ENCODE measurements at regions not wholly inside any gene's neighbourhood (a gene's known extent, or its start where the extent isn't known, plus 50 kb on each side); places are given as distances from the start of the nearest gene placed in this dataset.

DNA sequence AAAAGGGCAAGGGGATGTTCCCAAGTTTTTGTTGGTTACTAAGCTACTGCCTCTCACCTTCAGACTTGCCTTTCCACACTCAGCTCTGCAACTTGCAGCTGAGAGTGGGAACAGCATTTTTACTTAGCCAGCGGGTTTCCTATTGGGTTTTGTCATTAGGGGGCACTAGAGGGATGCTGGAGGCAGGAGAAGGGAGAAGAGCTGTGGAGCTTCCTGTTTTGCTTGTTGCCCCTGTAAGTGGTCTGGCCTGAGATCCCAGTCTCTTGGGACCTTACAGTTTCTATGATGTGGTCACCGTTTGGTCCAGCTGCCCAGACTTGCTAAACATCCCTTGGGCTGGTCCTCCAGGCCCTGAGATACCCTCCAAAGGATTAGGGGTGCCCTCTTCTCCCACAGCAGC is 209.6 kb upstream of the NLRP1 start:
- no peak for TF ChIP-seq POLR2AphosphoS5 (IDR thresholded peaks at IDR 0.05)
- TF ChIP-seq, protein P1, sequence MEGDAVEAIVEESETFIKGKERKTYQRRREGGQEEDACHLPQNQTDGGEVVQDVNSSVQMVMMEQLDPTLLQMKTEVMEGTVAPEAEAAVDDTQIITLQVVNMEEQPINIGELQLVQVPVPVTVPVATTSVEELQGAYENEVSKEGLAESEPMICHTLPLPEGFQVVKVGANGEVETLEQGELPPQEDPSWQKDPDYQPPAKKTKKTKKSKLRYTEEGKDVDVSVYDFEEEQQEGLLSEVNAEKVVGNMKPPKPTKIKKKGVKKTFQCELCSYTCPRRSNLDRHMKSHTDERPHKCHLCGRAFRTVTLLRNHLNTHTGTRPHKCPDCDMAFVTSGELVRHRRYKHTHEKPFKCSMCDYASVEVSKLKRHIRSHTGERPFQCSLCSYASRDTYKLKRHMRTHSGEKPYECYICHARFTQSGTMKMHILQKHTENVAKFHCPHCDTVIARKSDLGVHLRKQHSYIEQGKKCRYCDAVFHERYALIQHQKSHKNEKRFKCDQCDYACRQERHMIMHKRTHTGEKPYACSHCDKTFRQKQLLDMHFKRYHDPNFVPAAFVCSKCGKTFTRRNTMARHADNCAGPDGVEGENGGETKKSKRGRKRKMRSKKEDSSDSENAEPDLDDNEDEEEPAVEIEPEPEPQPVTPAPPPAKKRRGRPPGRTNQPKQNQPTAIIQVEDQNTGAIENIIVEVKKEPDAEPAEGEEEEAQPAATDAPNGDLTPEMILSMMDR (IDR thresholded peaks at IDR 0.05), result no peak

All from gastroesophageal sphincter (tissue), 3 donors.